GM12878 (cell line): ENCODE measurements at regions not wholly inside any gene's neighbourhood (a gene's known extent, or its start where the extent isn't known, plus 50 kb on each side); places are given as distances from the start of the nearest gene placed in this dataset.

Source experiments
- BCL11A ChIP-seq: IDR thresholded peaks from 2 replicates; pipeline ENCODE4 v1.6.1; 2011; ENCODE audit warnings: low read depth, low read length
- CTCF ChIP-seq, 3 experiments: IDR thresholded peaks in 2 of 3; conservative IDR thresholded peaks in 1 of 3; 2 replicates each; pipeline ENCODE4 v1.5.1; 2011; ENCODE audit warnings: low read depth in 3 of 3, low read length in 3 of 3, mild to moderate bottlenecking in 3 of 3, control low read depth in 2 of 3, moderate library complexity in 2 of 3, inconsistent platforms in 1 of 3, mixed read lengths in 1 of 3; ENCODE audit not compliant: control insufficient read depth in 2 of 3, insufficient read depth in 1 of 3; ENCODE audit errors: extremely low read depth in 1 of 3
- MAX ChIP-seq: IDR thresholded peaks from 2 replicates; pipeline ENCODE4 v1.6.1; 2012; ENCODE audit warnings: low read depth, low read length, improper control_type of control experiment
- NR2F1 ChIP-seq: fragments of 450-650 bp; conservative IDR thresholded peaks from 2 replicates; pipeline ENCODE4 v1.6.1; 2017; ENCODE audit warnings: mild to moderate bottlenecking
- POLR2AphosphoS5 ChIP-seq: IDR thresholded peaks from 2 replicates; pipeline ENCODE4 v1.6.1; 2011; ENCODE audit warnings: mild to moderate bottlenecking, low read length, inconsistent platforms
- RAD21 ChIP-seq: IDR thresholded peaks from 2 replicates; pipeline ENCODE4 v1.6.1; 2011; ENCODE audit warnings: mild to moderate bottlenecking, low read depth, low read length, moderate library complexity; ENCODE audit not compliant: insufficient read depth
- RFX5 ChIP-seq: IDR thresholded peaks from 2 replicates; pipeline ENCODE4 v1.6.1; 2011; ENCODE audit warnings: low read depth, low read length, improper control_type of control experiment
- SRF ChIP-seq, 2 experiments: IDR thresholded peaks; 2 replicates each; pipeline ENCODE4 v1.6.1; 2011; ENCODE audit warnings: low read depth in 2 of 2, low read length in 2 of 2, mild to moderate bottlenecking in 1 of 2, moderate library complexity in 1 of 2
- TAF1 ChIP-seq: IDR thresholded peaks from 2 replicates; pipeline ENCODE4 v1.6.1; 2011; ENCODE audit warnings: mild to moderate bottlenecking, low read depth, low read length, borderline replicate concordance
- USF1 ChIP-seq: IDR thresholded peaks from 2 replicates; pipeline ENCODE4 v1.6.1; 2011; ENCODE audit warnings: borderline replicate concordance, low read depth, mild to moderate bottlenecking, moderate library complexity, mixed read lengths, low read length; ENCODE audit not compliant: insufficient read depth; ENCODE audit errors: extremely low read length
- YY1 ChIP-seq: IDR thresholded peaks from 2 replicates; pipeline ENCODE4 v1.6.1; 2011; ENCODE audit warnings: low read depth, mild to moderate bottlenecking, low read length

DNA sequence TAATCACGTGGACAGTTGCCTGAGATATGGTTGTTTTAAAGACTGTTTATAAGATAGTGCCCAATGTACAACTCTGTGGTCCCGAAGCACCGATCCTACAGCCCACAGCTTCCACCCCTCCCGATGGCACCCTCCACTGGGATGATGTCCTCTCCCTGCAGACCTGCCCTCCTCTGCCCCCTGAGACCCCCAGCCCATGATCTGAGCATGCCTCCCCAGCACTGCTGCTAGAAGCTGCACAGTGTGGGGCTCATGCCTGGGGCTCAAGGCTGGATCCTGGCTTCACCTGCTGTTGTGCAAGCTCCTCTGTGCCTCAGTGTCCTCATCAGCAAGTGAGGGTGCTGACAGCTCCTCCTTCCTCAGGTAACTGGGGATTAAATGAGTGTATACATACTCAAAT is 254.7 kb upstream of the MKI67 start:
- TF ChIP-seq TAF1 (no peak), USF1 (no peak), RAD21 (no peak), CTCF (IDR thresholded peaks at IDR 0.05 in 2 of 3, conservative IDR thresholded peaks at IDR 0.05 in 1 of 3; ENCODE audit: control insufficient read depth in 2 of 3, extremely low read depth in 1 of 3, insufficient read depth in 1 of 3, low read depth in 3 of 3, low read length in 3 of 3) (no peak), YY1 (no peak), SRF (IDR thresholded peaks at IDR 0.05; ENCODE audit: low read depth in 2 of 2, low read length in 2 of 2) (no peak), RFX5 (no peak), NR2F1 (no peak), BCL11A (no peak), POLR2AphosphoS5 (no peak), MAX (no peak)
